Uterus (tissue), 2 donors: ENCODE measurements at regions not wholly inside any gene's neighbourhood (a gene's known extent, or its start where the extent isn't known, plus 50 kb on each side); places are given as distances from the start of the nearest gene placed in this dataset.

Experiments used
- CTCF ChIP-seq, 4 experiments: fragments of 200-600 bp in 2 of 4; fragments of 450-650 bp in 2 of 4; sonication (generic) in 2 of 4; IDR thresholded peaks; one replicate each; pipeline ENCODE4 v1.5.1; 2016 to 2019; ENCODE audit warnings: antibody characterized with exemption in 4 of 4, mild to moderate bottlenecking in 2 of 4, moderate library complexity in 1 of 4
- POLR2A ChIP-seq, 2 donors: fragments of 450-650 bp; IDR thresholded peaks; one replicate each; pipeline ENCODE4 v1.6.1; 2016; ENCODE audit warnings: antibody characterized with exemption in 2 of 2, mild to moderate bottlenecking in 1 of 2, moderate library complexity in 1 of 2

GRCh38 chr11:109363682-109364081 is 58.3 kb upstream of the C11orf87 start:
- TF ChIP-seq CTCF (IDR thresholded peaks at IDR 0.05) = no peak
- no peak for TF ChIP-seq POLR2A (IDR thresholded peaks at IDR 0.05)
